Naive thymus-derived CD4-positive, alpha-beta T cell (primary cell): ENCODE measurements at regions not wholly inside any gene's neighbourhood (a gene's known extent, or its start where the extent isn't known, plus 50 kb on each side); places are given as distances from the start of the nearest gene placed in this dataset.

Experiments
- ATAC-seq: fragments of 150-1000 bp; cut with Tn5 transposase; 2 replicates; pipeline ENCODE4 v1.10.0; 2021; ENCODE audit warnings: mild to moderate bottlenecking, moderate library complexity
- CTCF ChIA-PET: fragments of 350-600 bp; sonication (Branson Sonifier 250); formaldehyde crosslinking; loops from one replicate; lab custom pipeline; 2021; ENCODE audit warnings: antibody characterized with exemption; lab: Charles Lee
- POLR2A ChIA-PET: fragments of 350-600 bp; sonication (Branson Sonifier 250); formaldehyde crosslinking; loops from one replicate; lab custom pipeline; 2021; ENCODE audit warnings: antibody characterized with exemption, inconsistent platforms; lab: Charles Lee
- DNase-seq, 9 donors: peaks; one replicate each; pipeline versions ENCODE4 v3.0.0 to v3.0.0-alpha.2; 2020 to 2022; ENCODE audit warnings: mixed read lengths in 1 of 9
- H3K27ac ChIP-seq: one replicate; pipeline ENCODE4 v1.7.0; 2013; ENCODE audit warnings: mild to moderate bottlenecking, low read depth, low read length, moderate library complexity
- H3K27me3 ChIP-seq, 2 donors: one replicate each; pipeline ENCODE4 v1.7.0; 2013; ENCODE audit warnings: low read length in 2 of 2, mild to moderate bottlenecking in 2 of 2, moderate library complexity in 2 of 2; ENCODE audit not compliant: control insufficient read depth in 2 of 2, insufficient read depth in 2 of 2
- H3K36me3 ChIP-seq, 3 experiments: 1 replicate in 2 of 3; 2 replicates in 1 of 3; pipeline ENCODE4 v1.7.0; 2013; ENCODE audit warnings: low read length in 3 of 3, mild to moderate bottlenecking in 3 of 3, moderate library complexity in 1 of 3; ENCODE audit not compliant: insufficient read depth in 3 of 3, control insufficient read depth in 2 of 3
- H3K4me1 ChIP-seq, 2 donors: one replicate each; pipeline ENCODE4 v1.7.0; 2013; ENCODE audit warnings: low read length in 2 of 2, mild to moderate bottlenecking in 2 of 2, moderate library complexity in 1 of 2; ENCODE audit not compliant: control insufficient read depth in 2 of 2, insufficient read depth in 2 of 2
- H3K4me3 ChIP-seq: 2 replicates; pipeline ENCODE4 v1.7.0; 2013; ENCODE audit warnings: mild to moderate bottlenecking, low read length
- H3K9me3 ChIP-seq, 3 experiments: 1 replicate in 2 of 3; 2 replicates in 1 of 3; pipeline ENCODE4 v1.7.0; 2013; ENCODE audit warnings: low read length in 3 of 3; ENCODE audit not compliant: control insufficient read depth in 2 of 3
- H3K27ac Mint-ChIP-seq, 9 donors: one replicate each; pipeline ENCODE4 v1.8.0; 2020 to 2022; ENCODE audit warnings: mixed read lengths in 9 of 9, mild to moderate bottlenecking in 8 of 9, moderate library complexity in 5 of 9, inconsistent platforms in 2 of 9
- H3K27me3 Mint-ChIP-seq, 5 donors: one replicate each; pipeline ENCODE4 v1.8.0; 2021 to 2022; ENCODE audit warnings: mixed read lengths in 5 of 5, mild to moderate bottlenecking in 1 of 5
- H3K36me3 Mint-ChIP-seq, 5 donors: one replicate each; pipeline ENCODE4 v1.8.0; 2020 to 2022; ENCODE audit warnings: mixed read lengths in 5 of 5, mild to moderate bottlenecking in 3 of 5, inconsistent platforms in 1 of 5
- H3K4me1 Mint-ChIP-seq, 7 donors: one replicate each; pipeline ENCODE4 v1.8.0; 2020 to 2022; ENCODE audit warnings: mixed read lengths in 7 of 7, mild to moderate bottlenecking in 3 of 7, inconsistent platforms in 1 of 7
- H3K4me3 Mint-ChIP-seq, 10 donors: one replicate each; pipeline ENCODE4 v1.8.0; 2020 to 2022; ENCODE audit warnings: mild to moderate bottlenecking in 10 of 10, mixed read lengths in 10 of 10, moderate library complexity in 6 of 10, inconsistent platforms in 2 of 10
- H3K9me3 Mint-ChIP-seq, 11 donors: one replicate each; pipeline ENCODE4 v1.8.0; 2020 to 2022; ENCODE audit warnings: mixed read lengths in 11 of 11, mild to moderate bottlenecking in 4 of 11, inconsistent platforms in 1 of 11, moderate library complexity in 1 of 11
- intact Hi-C, 2 donors: fragments of 100-400 bp; cut with micrococcal nuclease; formaldehyde crosslinking; loops; one replicate each; pipeline ENCODE4 v1.15.1; 2023

DNA sequence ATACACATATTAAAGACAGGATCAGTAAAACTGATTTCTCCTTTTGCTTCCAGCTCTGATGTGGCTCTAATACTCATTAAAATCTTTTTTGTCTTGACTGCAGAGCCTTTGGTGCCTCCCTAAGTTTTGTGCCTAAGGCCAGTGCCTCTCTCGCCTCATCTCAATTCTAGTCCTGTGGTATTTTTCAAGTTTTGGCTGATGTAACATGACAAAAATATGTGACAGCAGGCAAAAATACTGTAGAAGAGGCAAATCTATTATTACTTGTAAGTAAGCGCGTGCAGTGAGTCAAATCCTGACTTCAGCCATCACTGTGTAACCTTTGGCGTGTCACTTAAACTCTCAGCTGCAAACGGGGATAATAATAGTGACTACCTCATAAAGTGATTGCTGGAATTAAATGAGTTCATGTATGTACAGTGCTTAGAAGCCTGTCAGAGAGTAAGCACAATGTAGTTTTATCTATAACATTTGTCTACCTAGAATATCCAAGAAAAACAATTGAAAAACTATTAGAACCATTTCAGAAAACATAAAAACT lies 74.0 kb downstream of the MAB21L3 start:
- Histone ChIP-seq H3K27me3 (no peaks in the 10 kb centered on the region), H3K36me3 (no peaks in the 10 kb centered on the region), H3K9me3 (no peaks in the 10 kb centered on the region), H3K4me3 (no peak overlapping the region), H3K4me1 (no peaks in the 10 kb centered on the region), H3K27ac (no peak overlapping the region)
- no peak overlapping the region for H3K27ac Mint-ChIP-seq
- H3K27me3 Mint-ChIP-seq, result peaks cover 0 to 43% (median 4%) of the 10 kb centered on the region in 5 donors
- CTCF ChIA-PET, result interaction anchor here (2.3 kb wide), 1 partner anchor 300 kb away, joined by 5 read pairs; no protein-coding TSS in a partner anchor
- no peak overlapping the region for H3K4me3 Mint-ChIP-seq
- no peak for DNase-seq
- no peak for ATAC-seq
- no peaks in the 10 kb centered on the region for H3K36me3 Mint-ChIP-seq
- intact Hi-C loops, result no loop called here
- no peaks in the 10 kb centered on the region for H3K4me1 Mint-ChIP-seq
- POLR2A ChIA-PET, result interaction anchor here (0.6 kb wide), 1 partner anchor 606 kb away, joined by 4 read pairs; no protein-coding TSS in a partner anchor
- no peaks in the 10 kb centered on the region for H3K9me3 Mint-ChIP-seq

DNA sequence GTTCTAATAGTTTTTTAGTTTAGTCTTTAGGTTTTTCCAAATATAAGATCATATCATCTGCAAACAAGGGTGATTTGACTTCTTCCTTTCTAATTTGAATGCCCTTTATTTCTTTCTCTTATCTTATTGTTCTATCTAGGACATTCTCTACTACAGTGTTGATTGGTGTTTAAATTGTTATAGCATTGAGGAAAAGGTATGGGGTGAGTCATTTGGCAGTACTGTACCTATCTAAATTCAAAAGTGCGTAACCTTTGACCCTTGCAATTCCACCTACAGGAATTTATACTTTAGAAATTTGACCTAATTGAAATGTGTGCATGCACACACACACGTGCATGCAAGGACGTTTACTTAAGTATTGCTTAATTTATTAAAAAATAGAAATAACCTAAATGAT lies 78.3 kb downstream of the MAB21L3 start:
- Mint-ChIP-seq H3K4me3 (no peak overlapping the region), H3K27me3 (peaks cover 0 to 47% (median 4%) of the 10 kb centered on the region in 5 donors), H3K36me3 (peaks cover 0 to 6% (median 0%) of the 10 kb centered on the region in 5 donors), H3K4me1 (peaks cover 0 to 5% (median 4%) of the 10 kb centered on the region in 7 donors), H3K9me3 (peaks cover 0 to 8% (median 0%) of the 10 kb centered on the region in 11 donors), H3K27ac (no peak overlapping the region)
- ChIA-PET POLR2A (no interaction called here), CTCF (no interaction called here)
- H3K4me3 ChIP-seq, result no peak overlapping the region
- H3K27ac ChIP-seq, result no peak overlapping the region
- H3K36me3 ChIP-seq, result no peaks in the 10 kb centered on the region
- H3K9me3 ChIP-seq, result no peaks in the 10 kb centered on the region
- ATAC-seq (no peak), DNase-seq (no peak)
- no peaks in the 10 kb centered on the region for H3K27me3 ChIP-seq
- intact Hi-C loops, result no loop called here
- H3K4me1 ChIP-seq, result peaks cover 0 to 1% of the 10 kb centered on the region in 2 donors

DNA sequence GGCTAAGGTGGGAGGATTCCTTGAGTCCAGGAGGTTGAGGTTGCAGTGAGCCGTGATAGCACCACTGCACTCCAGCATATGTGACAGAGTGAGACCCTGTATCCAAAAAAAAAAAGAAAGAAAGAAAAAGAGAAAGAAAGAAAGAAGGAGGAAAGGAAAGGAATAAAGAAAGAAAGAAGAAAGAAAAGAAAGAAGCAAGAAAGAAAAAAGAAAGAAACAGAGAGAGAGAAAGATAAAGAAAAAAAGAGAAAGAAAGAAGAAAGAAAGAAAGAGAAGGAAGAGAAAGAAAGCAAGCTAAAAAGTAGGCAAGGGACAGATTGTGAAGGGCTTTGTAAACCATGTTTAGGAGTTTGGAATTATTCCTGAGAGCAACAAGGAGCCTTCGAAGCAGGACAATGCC lies 80.1 kb downstream of the MAB21L3 start:
- Histone ChIP-seq H3K4me3 (no peak overlapping the region), H3K4me1 (peaks cover 0 to 3% of the 10 kb centered on the region in 2 donors), H3K9me3 (no peaks in the 10 kb centered on the region), H3K36me3 (no peaks in the 10 kb centered on the region), H3K27me3 (no peaks in the 10 kb centered on the region), H3K27ac (no peak overlapping the region)
- POLR2A ChIA-PET, result interaction anchor here (0.8 to 0.9 kb wide), 2 partner anchors 10 to 22 kb away, joined by 3 read pairs; no protein-coding TSS in a partner anchor
- intact Hi-C loops, result no loop called here
- peaks cover 0 to 14% (median 10%) of the 10 kb centered on the region in 7 donors for H3K4me1 Mint-ChIP-seq
- H3K27ac Mint-ChIP-seq, result peak overlapping the region in 1 of 9 donors; percentile 3
- CTCF ChIA-PET, result no interaction called here
- peaks cover 0 to 38% (median 4%) of the 10 kb centered on the region in 5 donors for H3K27me3 Mint-ChIP-seq
- DNase-seq (no peak), ATAC-seq (no peak)
- peaks cover 0 to 8% (median 0%) of the 10 kb centered on the region in 11 donors for H3K9me3 Mint-ChIP-seq
- peaks cover 0 to 6% (median 0%) of the 10 kb centered on the region in 5 donors for H3K36me3 Mint-ChIP-seq
- no peak overlapping the region for H3K4me3 Mint-ChIP-seq

DNA sequence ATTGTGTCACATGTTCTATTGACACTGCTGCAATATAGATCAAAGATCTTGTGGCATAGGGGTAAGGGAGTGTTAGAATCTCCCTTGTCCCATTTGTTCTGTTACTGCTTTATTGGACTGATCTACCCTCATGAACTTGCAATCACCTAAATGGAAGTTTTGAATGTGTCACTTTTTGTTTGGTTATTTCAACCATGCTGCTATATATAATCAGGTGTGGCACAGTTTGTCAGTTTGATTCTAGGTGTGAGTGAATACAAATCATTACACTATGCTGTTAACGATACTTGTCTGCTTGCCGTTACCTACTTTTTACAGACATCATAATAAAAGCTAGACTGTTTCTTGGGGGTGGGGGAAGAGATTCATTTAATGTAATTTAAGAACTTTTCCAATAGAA lies 82.6 kb downstream of the MAB21L3 start:
- Mint-ChIP-seq H3K27ac (no peak overlapping the region), H3K4me1 (peaks cover 0 to 14% (median 10%) of the 10 kb centered on the region in 7 donors), H3K36me3 (peaks cover 0 to 6% (median 0%) of the 10 kb centered on the region in 5 donors), H3K27me3 (peaks cover 0 to 35% (median 4%) of the 10 kb centered on the region in 5 donors), H3K9me3 (peaks cover 0 to 8% (median 0%) of the 10 kb centered on the region in 11 donors), H3K4me3 (no peak overlapping the region)
- POLR2A ChIA-PET, result interaction anchor here (0.9 kb wide), 1 partner anchor 13 kb away, joined by 3 read pairs; no protein-coding TSS in a partner anchor
- Histone ChIP-seq H3K9me3 (no peaks in the 10 kb centered on the region), H3K27me3 (no peaks in the 10 kb centered on the region), H3K27ac (no peak overlapping the region), H3K4me1 (peaks cover 0 to 3% of the 10 kb centered on the region in 2 donors), H3K36me3 (no peaks in the 10 kb centered on the region), H3K4me3 (no peak overlapping the region)
- CTCF ChIA-PET, result interaction anchor here (1.5 to 1.8 kb wide), 2 partner anchors 55 to 291 kb away, joined by 6 to 9 read pairs; no protein-coding TSS in a partner anchor
- intact Hi-C loops, result no loop called here
- no peak for ATAC-seq
- DNase-seq, result no peak

GRCh38 chr1:116194568-116194967 lies 83.4 kb downstream of the MAB21L3 start:
- Mint-ChIP-seq H3K27ac (peak overlapping the region in 4 of 9 donors; percentile 30 to 52 (median 33)), H3K9me3 (peaks cover 0 to 8% (median 0%) of the 10 kb centered on the region in 11 donors), H3K36me3 (peaks cover 0 to 6% (median 0%) of the 10 kb centered on the region in 5 donors), H3K27me3 (peaks cover 0 to 36% (median 8%) of the 10 kb centered on the region in 5 donors), H3K4me3 (peak overlapping the region in 1 of 10 donors; percentile 21), H3K4me1 (peaks cover 0 to 14% (median 10%) of the 10 kb centered on the region in 7 donors)
- intact Hi-C loops, result no loop called here
- CTCF ChIA-PET, result interaction anchor here (0.7 to 1.8 kb wide), 3 partner anchors 32 to 290 kb away, joined by 3 to 9 read pairs (median 6); no protein-coding TSS in a partner anchor
- no peak for DNase-seq
- H3K27me3 ChIP-seq, result no peaks in the 10 kb centered on the region
- H3K4me1 ChIP-seq, result peaks cover 0 to 3% of the 10 kb centered on the region in 2 donors
- no peak for ATAC-seq
- H3K4me3 ChIP-seq, result no peak overlapping the region
- no peaks in the 10 kb centered on the region for H3K9me3 ChIP-seq
- POLR2A ChIA-PET, result interaction anchor here (0.9 kb wide), 1 partner anchor 14 kb away, joined by 3 read pairs; no protein-coding TSS in a partner anchor
- no peak overlapping the region for H3K27ac ChIP-seq
- no peaks in the 10 kb centered on the region for H3K36me3 ChIP-seq

- peaks cover 0 to 6% (median 0%) of the 10 kb centered on the region in 5 donors for H3K36me3 Mint-ChIP-seq
- Histone ChIP-seq H3K27me3 (no peaks in the 10 kb centered on the region), H3K4me3 (no peak overlapping the region), H3K9me3 (no peaks in the 10 kb centered on the region), H3K27ac (no peak overlapping the region), H3K4me1 (peaks cover 0 to 3% of the 10 kb centered on the region in 2 donors), H3K36me3 (no peaks in the 10 kb centered on the region)
- peak overlapping the region in 1 of 10 donors; percentile 21 for H3K4me3 Mint-ChIP-seq
- DNase-seq (no peak), ATAC-seq (no peak)
- POLR2A ChIA-PET, result no interaction called here
- CTCF ChIA-PET, result interaction anchor here (0.7 to 1.8 kb wide), 3 partner anchors 32 to 290 kb away, joined by 3 to 9 read pairs (median 6); no protein-coding TSS in a partner anchor
- H3K27me3 Mint-ChIP-seq, result peaks cover 0 to 38% (median 8%) of the 10 kb centered on the region in 5 donors
- peak overlapping the region in 3 of 9 donors; percentile 34 to 71 (median 52) for H3K27ac Mint-ChIP-seq
- H3K9me3 Mint-ChIP-seq, result peaks cover 0 to 8% (median 0%) of the 10 kb centered on the region in 11 donors
- H3K4me1 Mint-ChIP-seq, result peaks cover 0 to 14% (median 10%) of the 10 kb centered on the region in 7 donors
- intact Hi-C loops, result no loop called here
Observed at GRCh38 chr1:116195077-116195868, 84.1 kb downstream of the MAB21L3 start.
